Osteoblast (primary cell): ENCODE measurements at regions not wholly inside any gene's neighbourhood (a gene's known extent, or its start where the extent isn't known, plus 50 kb on each side); places are given as distances from the start of the nearest gene placed in this dataset.

ENCODE experiments used
- DNase-seq: peaks from one replicate; pipeline ENCODE4 v3.0.0; 2011; ENCODE audit warnings: low spot score, mixed read lengths; ENCODE audit not compliant: insufficient read length; ENCODE audit errors: missing footprints
- H2AFZ ChIP-seq: 2 replicates; pipeline ENCODE4 v1.6.0; 2011; ENCODE audit warnings: mild to moderate bottlenecking, low read length
- H3K27ac ChIP-seq: 2 replicates; pipeline ENCODE4 v1.5.1; 2011; ENCODE audit warnings: mild to moderate bottlenecking, low read depth, low read length, moderate library complexity
- H3K27me3 ChIP-seq: 2 replicates; pipeline ENCODE4 v1.6.0; 2012; ENCODE audit warnings: mild to moderate bottlenecking, control low read depth, inconsistent platforms, low read length, moderate library complexity; ENCODE audit not compliant: insufficient read depth
- H3K36me3 ChIP-seq: 2 replicates; pipeline ENCODE4 v1.5.1; 2011; ENCODE audit warnings: mild to moderate bottlenecking, low read length, control low read depth, moderate library complexity; ENCODE audit not compliant: insufficient read depth
- H3K4me1 ChIP-seq: 2 replicates; pipeline ENCODE4 v1.5.1; 2011; ENCODE audit warnings: mild to moderate bottlenecking, low read length, control low read depth, moderate library complexity; ENCODE audit not compliant: insufficient read depth
- H3K4me2 ChIP-seq: 2 replicates; pipeline ENCODE4 v1.6.0; 2011; ENCODE audit warnings: mild to moderate bottlenecking, low read length; ENCODE audit not compliant: insufficient read depth
- H3K4me3 ChIP-seq: fragments of 200-600 bp; sonication (generic); 3 replicates; pipeline ENCODE4 v1.5.1; 2012; ENCODE audit warnings: mild to moderate bottlenecking, low read length, inconsistent platforms; ENCODE audit not compliant: insufficient read depth
- H3K79me2 ChIP-seq: 2 replicates; pipeline ENCODE4 v1.6.0; 2012; ENCODE audit warnings: mild to moderate bottlenecking, low read length, control low read depth, inconsistent platforms; ENCODE audit not compliant: insufficient read depth
- H3K9me3 ChIP-seq: 2 replicates; pipeline ENCODE4 v1.5.1; 2011; ENCODE audit warnings: low read depth, low read length, control low read depth
- H4K20me1 ChIP-seq: 2 replicates; pipeline ENCODE4 v1.6.0; 2012; ENCODE audit warnings: mild to moderate bottlenecking, low read length, control low read depth; ENCODE audit not compliant: insufficient read depth
- TF ChIP-seq, protein P1 (sequence below): IDR thresholded peaks from 2 replicates; pipeline ENCODE4 v1.5.1; 2011; ENCODE audit warnings: mild to moderate bottlenecking, low read depth, low read length, moderate library complexity; ENCODE audit errors: extremely low read depth

DNA sequence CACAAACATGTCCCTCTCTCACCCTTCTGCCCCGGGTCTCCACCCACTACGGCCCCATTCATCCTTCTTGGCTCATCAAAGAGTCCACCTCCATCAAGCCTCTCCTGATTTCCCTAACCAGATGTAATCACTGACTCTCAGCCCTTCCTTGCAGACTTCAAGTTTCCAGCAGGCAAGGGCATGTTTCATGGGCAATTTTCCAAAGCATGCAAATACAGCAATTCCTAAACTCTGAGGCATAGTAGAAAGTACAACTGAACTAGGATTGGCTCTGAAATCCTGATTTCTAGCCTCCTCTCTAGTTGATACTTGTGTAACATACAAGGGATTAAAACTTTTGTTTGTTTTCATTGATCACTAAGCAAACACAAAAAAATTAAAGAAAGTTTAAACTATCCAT, 109.1 kb upstream of the GADD45A start:
- Histone ChIP-seq H3K36me3 (no peaks in the 10 kb centered on the region), H2AFZ (no peak overlapping the region), H3K4me2 (no peak overlapping the region), H3K27me3 (no peaks in the 10 kb centered on the region), H3K79me2 (no peaks in the 10 kb centered on the region), H3K4me1 (peaks cover 26% of the 10 kb centered on the region), H3K9me3 (no peaks in the 10 kb centered on the region), H3K4me3 (no peak overlapping the region), H3K27ac (peak overlapping the region; percentile 9), H4K20me1 (no peaks in the 10 kb centered on the region)
- TF ChIP-seq, protein P1, sequence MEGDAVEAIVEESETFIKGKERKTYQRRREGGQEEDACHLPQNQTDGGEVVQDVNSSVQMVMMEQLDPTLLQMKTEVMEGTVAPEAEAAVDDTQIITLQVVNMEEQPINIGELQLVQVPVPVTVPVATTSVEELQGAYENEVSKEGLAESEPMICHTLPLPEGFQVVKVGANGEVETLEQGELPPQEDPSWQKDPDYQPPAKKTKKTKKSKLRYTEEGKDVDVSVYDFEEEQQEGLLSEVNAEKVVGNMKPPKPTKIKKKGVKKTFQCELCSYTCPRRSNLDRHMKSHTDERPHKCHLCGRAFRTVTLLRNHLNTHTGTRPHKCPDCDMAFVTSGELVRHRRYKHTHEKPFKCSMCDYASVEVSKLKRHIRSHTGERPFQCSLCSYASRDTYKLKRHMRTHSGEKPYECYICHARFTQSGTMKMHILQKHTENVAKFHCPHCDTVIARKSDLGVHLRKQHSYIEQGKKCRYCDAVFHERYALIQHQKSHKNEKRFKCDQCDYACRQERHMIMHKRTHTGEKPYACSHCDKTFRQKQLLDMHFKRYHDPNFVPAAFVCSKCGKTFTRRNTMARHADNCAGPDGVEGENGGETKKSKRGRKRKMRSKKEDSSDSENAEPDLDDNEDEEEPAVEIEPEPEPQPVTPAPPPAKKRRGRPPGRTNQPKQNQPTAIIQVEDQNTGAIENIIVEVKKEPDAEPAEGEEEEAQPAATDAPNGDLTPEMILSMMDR, result no peak
- peak; percentile 82 for DNase-seq

DNA sequence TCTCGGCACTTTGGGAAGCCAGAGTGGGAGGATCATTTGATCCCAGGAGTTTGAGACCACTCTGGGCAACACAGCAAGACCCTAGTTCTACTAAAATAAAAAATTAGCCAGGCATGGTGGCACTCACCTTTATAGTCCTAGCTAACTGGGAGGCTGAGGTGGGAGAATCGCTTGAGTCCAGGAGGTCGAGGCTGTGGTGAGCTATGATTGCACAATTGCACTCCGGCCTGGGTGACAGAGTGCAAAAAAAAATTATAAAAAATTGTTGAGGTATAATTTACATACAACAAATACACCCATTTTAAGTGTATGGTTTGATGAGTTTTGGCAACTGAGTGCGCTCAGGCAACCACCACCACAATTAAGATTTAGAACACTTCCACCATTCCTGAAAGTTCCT, 108.5 kb upstream of the GADD45A start:
- Histone ChIP-seq H4K20me1 (no peaks in the 10 kb centered on the region), H2AFZ (no peak overlapping the region), H3K4me1 (peaks cover 20% of the 10 kb centered on the region), H3K36me3 (no peaks in the 10 kb centered on the region), H3K4me3 (no peak overlapping the region), H3K4me2 (no peak overlapping the region), H3K27me3 (no peaks in the 10 kb centered on the region), H3K9me3 (no peaks in the 10 kb centered on the region), H3K27ac (peak overlapping the region; percentile 9), H3K79me2 (no peaks in the 10 kb centered on the region)
- TF ChIP-seq, protein P1, result no peak
- no peak for DNase-seq

DNA sequence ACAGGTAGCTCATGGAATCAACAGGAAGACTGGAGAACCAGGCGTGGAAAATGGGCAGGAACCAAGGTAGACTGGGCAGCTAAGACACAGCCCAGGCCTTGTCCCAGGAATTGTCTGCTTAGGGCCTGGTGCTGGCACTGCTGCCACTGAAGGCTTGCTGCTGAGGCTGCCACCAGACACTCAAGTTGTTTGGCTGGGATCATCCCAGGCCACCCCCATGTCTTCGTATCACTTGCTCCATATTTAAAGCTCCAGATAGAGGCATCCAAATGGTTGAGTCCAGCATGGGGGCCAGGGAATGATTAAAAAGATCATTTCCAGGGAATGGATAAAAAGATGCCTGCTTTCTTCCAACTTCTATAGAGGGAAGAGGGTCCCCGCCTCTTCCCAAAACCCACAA, 107.4 kb upstream of the GADD45A start:
- Histone ChIP-seq H3K36me3 (no peaks in the 10 kb centered on the region), H3K4me3 (no peak overlapping the region), H3K27ac (no peak overlapping the region), H3K4me2 (no peak overlapping the region), H3K4me1 (peaks cover 17% of the 10 kb centered on the region), H3K79me2 (no peaks in the 10 kb centered on the region), H3K9me3 (no peaks in the 10 kb centered on the region), H2AFZ (no peak overlapping the region), H4K20me1 (no peaks in the 10 kb centered on the region), H3K27me3 (no peaks in the 10 kb centered on the region)
- DNase-seq, result no peak
- TF ChIP-seq, protein P1, result no peak

DNA sequence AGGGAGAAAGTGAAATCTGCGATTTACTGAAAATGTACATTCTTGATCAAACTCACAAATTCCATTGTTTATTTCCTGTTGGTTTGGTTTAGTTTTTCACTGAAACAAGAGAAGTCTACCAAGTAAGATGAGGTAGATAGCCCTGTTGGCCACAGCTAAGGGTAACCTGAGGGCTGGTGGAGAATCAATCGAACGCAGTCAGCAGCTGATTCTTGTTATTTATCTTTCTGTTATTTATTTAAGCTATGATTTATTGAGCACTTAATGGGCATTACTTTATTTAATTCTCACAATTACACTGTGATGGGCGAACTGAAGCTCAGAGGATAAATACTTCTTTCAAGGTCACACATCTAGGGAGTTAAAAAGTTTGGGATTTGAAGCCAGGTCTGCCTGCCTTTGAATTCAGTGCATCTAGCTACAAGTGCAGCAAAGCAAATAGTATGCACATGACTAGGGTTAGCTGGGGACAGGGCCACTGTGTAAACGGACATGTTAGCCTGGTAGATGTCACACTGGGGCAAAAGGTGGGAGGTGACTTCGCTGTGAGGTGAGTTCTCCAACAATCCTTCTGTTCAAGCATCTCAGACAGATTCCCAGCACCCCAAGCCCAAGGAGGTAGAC, 106.5 kb upstream of the GADD45A start:
- Histone ChIP-seq H3K36me3 (no peaks in the 10 kb centered on the region), H4K20me1 (no peaks in the 10 kb centered on the region), H3K27ac (no peak overlapping the region), H3K79me2 (no peaks in the 10 kb centered on the region), H3K4me3 (no peak overlapping the region), H2AFZ (no peak overlapping the region), H3K9me3 (no peaks in the 10 kb centered on the region), H3K27me3 (no peaks in the 10 kb centered on the region), H3K4me1 (peaks cover 18% of the 10 kb centered on the region), H3K4me2 (no peak overlapping the region)
- TF ChIP-seq, protein P1, result no peak
- DNase-seq, result peak; percentile 52
